ENCODE measurements at regions not wholly inside any gene's neighbourhood (a gene's known extent, or its start where the extent isn't known, plus 50 kb on each side); places are given as distances from the start of the nearest gene placed in this dataset.

DNA sequence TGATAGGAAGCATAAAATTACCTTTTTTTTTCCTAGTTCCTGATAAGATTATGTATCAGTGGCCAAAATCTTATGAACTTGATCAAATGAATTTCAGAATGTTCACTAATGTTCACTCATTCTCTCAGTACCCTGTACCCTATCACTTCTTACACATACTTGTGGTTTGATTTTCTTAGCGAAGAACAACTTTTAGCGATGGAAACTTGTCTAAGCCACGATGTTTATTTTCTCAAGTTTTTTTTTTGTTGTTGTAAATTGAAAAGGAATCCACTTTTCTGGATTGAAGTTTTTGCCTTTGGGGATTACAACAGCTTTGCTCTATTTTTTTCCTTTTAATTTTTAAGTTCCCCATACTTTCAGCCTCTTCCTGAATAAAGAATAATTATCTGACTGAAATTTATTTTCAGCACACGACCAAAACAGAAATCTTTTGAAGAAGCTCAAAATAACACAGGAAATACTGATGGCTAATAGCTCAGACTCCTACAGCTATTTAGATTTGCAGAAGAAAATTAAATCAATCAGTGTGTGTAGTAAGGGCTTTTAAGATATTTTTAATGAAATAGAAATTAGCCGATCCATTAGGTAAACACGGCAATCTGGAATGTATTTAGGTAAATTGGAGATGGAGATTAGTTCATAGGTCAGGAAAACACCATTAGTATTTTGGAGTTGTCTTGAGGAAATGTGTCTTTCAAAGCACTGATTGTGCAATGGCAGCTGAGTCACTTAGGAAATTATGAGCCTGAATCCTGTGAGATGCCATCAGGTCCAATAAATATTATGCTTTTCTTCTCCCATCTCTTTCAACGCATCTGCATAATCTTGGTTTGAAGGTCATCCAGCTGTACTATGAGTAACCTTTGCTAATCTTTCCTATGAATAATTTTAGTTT, 217.5 kb downstream of the GJA1 start:
- TF ChIP-seq POLR2AphosphoS5 (IDR thresholded peaks at IDR 0.05; ENCODE audit: insufficient read depth in 1 of 2, low read depth in 1 of 2) (peak; percentile 74 to 95), POLR2A (IDR thresholded peaks at IDR 0.05) (no peak)
- DNase-seq (ENCODE audit: extremely low spot score in 2 of 2): no peak
- no peaks in the 10 kb centered on the region for H3K9me3 ChIP-seq
- peaks cover 21% of the 10 kb centered on the region for H3K4me1 ChIP-seq
- no peak overlapping the region for H3K4me3 ChIP-seq
- H3K36me3 ChIP-seq: no peaks in the 10 kb centered on the region
- H3K27ac ChIP-seq: peak overlapping the region; percentile 72
- intact Hi-C loops (cut with DNase I): no loop called here
- no peaks in the 10 kb centered on the region for H3K27me3 ChIP-seq

- H3K36me3 ChIP-seq: no peaks in the 10 kb centered on the region
- intact Hi-C loops (cut with DNase I): no loop called here
- H3K27ac ChIP-seq: peak overlapping the region; percentile 72
- peaks cover 21% of the 10 kb centered on the region for H3K4me1 ChIP-seq
- H3K9me3 ChIP-seq: no peaks in the 10 kb centered on the region
- no peak overlapping the region for H3K4me3 ChIP-seq
- no peak for DNase-seq (ENCODE audit: extremely low spot score in 2 of 2)
- no peak for TF ChIP-seq POLR2A (IDR thresholded peaks at IDR 0.05)
- TF ChIP-seq POLR2AphosphoS5 (IDR thresholded peaks at IDR 0.05; ENCODE audit: insufficient read depth in 1 of 2, low read depth in 1 of 2): no peak
- TF ChIP-seq, protein P1, sequence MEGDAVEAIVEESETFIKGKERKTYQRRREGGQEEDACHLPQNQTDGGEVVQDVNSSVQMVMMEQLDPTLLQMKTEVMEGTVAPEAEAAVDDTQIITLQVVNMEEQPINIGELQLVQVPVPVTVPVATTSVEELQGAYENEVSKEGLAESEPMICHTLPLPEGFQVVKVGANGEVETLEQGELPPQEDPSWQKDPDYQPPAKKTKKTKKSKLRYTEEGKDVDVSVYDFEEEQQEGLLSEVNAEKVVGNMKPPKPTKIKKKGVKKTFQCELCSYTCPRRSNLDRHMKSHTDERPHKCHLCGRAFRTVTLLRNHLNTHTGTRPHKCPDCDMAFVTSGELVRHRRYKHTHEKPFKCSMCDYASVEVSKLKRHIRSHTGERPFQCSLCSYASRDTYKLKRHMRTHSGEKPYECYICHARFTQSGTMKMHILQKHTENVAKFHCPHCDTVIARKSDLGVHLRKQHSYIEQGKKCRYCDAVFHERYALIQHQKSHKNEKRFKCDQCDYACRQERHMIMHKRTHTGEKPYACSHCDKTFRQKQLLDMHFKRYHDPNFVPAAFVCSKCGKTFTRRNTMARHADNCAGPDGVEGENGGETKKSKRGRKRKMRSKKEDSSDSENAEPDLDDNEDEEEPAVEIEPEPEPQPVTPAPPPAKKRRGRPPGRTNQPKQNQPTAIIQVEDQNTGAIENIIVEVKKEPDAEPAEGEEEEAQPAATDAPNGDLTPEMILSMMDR (IDR thresholded peaks at IDR 0.05): no peak
- H3K27me3 ChIP-seq: no peaks in the 10 kb centered on the region
These were observed 218.2 kb downstream of the GJA1 start for GRCh38 chr6:121653624-121654008.

- intact Hi-C loops (cut with DNase I): no loop called here
- Histone ChIP-seq H3K27me3 (no peaks in the 10 kb centered on the region), H3K36me3 (no peaks in the 10 kb centered on the region), H3K9me3 (no peaks in the 10 kb centered on the region), H3K27ac (no peak overlapping the region), H3K4me1 (peaks cover 7% of the 10 kb centered on the region), H3K4me3 (no peak overlapping the region)
- DNase-seq (ENCODE audit: extremely low spot score in 2 of 2): no peak
- TF ChIP-seq POLR2AphosphoS5 (IDR thresholded peaks at IDR 0.05; ENCODE audit: insufficient read depth in 1 of 2, low read depth in 1 of 2) (no peak), POLR2A (IDR thresholded peaks at IDR 0.05) (no peak)
- TF ChIP-seq, protein P1 (IDR thresholded peaks at IDR 0.05): no peak
These were observed 222.5 kb downstream of the GJA1 start for GRCh38 chr6:121657972-121658371.

GRCh38 chr6:121660277-121660676, 224.8 kb downstream of the GJA1 start:
- H3K4me1 ChIP-seq: no peaks in the 10 kb centered on the region
- H3K9me3 ChIP-seq: no peaks in the 10 kb centered on the region
- no peaks in the 10 kb centered on the region for H3K36me3 ChIP-seq
- no peak overlapping the region for H3K4me3 ChIP-seq
- TF ChIP-seq POLR2AphosphoS5 (IDR thresholded peaks at IDR 0.05; ENCODE audit: insufficient read depth in 1 of 2, low read depth in 1 of 2) (no peak), POLR2A (IDR thresholded peaks at IDR 0.05) (no peak)
- TF ChIP-seq, protein P1 (IDR thresholded peaks at IDR 0.05): no peak
- H3K27me3 ChIP-seq: no peaks in the 10 kb centered on the region
- DNase-seq (ENCODE audit: extremely low spot score in 2 of 2): no peak
- intact Hi-C loops (cut with DNase I): no loop called here
- no peak overlapping the region for H3K27ac ChIP-seq

GRCh38 chr6:121663292-121663810, 227.9 kb downstream of the GJA1 start:
- no peak for DNase-seq (ENCODE audit: extremely low spot score in 2 of 2)
- TF ChIP-seq POLR2AphosphoS5 (IDR thresholded peaks at IDR 0.05; ENCODE audit: insufficient read depth in 1 of 2, low read depth in 1 of 2) (no peak), POLR2A (IDR thresholded peaks at IDR 0.05) (no peak)
- TF ChIP-seq, protein P1 (IDR thresholded peaks at IDR 0.05): no peak
- no peaks in the 10 kb centered on the region for H3K27me3 ChIP-seq
- H3K27ac ChIP-seq: no peak overlapping the region
- no peaks in the 10 kb centered on the region for H3K9me3 ChIP-seq
- H3K4me1 ChIP-seq: no peaks in the 10 kb centered on the region
- H3K36me3 ChIP-seq: no peaks in the 10 kb centered on the region
- H3K4me3 ChIP-seq: no peak overlapping the region
- intact Hi-C loops (cut with DNase I): no loop called here

Measured in vagina (tissue), 2 donors.